ENCODE measurements at regions not wholly inside any gene's neighbourhood (a gene's known extent, or its start where the extent isn't known, plus 50 kb on each side); places are given as distances from the start of the nearest gene placed in this dataset.

DNA sequence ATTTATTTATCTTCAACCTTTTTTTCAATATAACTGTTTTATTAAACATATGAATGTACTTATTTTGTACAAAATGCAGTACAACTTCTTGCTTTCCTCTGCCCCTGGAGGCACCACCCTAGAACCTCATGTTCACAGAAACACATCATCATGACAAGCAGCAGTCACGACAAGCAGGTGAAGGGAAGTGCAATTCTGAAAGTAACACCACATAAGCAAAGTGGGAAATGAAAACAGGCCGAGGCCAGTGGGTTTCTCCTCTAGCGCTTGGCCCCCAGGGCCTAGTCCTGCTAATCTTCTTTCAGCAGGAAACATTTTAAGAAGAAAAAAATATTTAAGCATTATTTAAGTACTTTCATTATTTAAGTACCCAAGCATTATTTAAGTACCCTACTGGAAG, 598.1 kb downstream of the SH2D4B start:
- no peaks in the 10 kb centered on the region for H3K79me2 ChIP-seq (ENCODE audit: insufficient read depth, low read depth, low read length)
- ChIA-PET POLR2A (no interaction called here), CTCF (ENCODE audit: unreplicated experiment) (no interaction called here)
- H3K36me3 ChIP-seq (ENCODE audit: insufficient read depth, low read length), result no peaks in the 10 kb centered on the region
- no peak overlapping the region for H3K4me2 ChIP-seq (ENCODE audit: low read length)
- intact Hi-C loops (cut with micrococcal nuclease; ENCODE audit: unreplicated experiment), result no loop called here
- H3K4me1 ChIP-seq (ENCODE audit: insufficient read depth, low read length, poor library complexity, severe bottlenecking), result no peaks in the 10 kb centered on the region
- TF ChIP-seq, protein P1, sequence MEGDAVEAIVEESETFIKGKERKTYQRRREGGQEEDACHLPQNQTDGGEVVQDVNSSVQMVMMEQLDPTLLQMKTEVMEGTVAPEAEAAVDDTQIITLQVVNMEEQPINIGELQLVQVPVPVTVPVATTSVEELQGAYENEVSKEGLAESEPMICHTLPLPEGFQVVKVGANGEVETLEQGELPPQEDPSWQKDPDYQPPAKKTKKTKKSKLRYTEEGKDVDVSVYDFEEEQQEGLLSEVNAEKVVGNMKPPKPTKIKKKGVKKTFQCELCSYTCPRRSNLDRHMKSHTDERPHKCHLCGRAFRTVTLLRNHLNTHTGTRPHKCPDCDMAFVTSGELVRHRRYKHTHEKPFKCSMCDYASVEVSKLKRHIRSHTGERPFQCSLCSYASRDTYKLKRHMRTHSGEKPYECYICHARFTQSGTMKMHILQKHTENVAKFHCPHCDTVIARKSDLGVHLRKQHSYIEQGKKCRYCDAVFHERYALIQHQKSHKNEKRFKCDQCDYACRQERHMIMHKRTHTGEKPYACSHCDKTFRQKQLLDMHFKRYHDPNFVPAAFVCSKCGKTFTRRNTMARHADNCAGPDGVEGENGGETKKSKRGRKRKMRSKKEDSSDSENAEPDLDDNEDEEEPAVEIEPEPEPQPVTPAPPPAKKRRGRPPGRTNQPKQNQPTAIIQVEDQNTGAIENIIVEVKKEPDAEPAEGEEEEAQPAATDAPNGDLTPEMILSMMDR (conservative IDR thresholded peaks at IDR 0.05; ENCODE audit: low read length), result no peak
- no peak for TF ChIP-seq EZH2phosphoT487 (IDR thresholded peaks at IDR 0.05; ENCODE audit: borderline replicate concordance, low read depth, low read length)
- H2AFZ ChIP-seq (ENCODE audit: low read length), result no peak overlapping the region
- H3K27ac ChIP-seq (ENCODE audit: low read depth, low read length, poor library complexity, severe bottlenecking), result no peak overlapping the region
- no peaks in the 10 kb centered on the region for H3K9me2 ChIP-seq (ENCODE audit: insufficient read depth, low read length)
- H3K9me3 ChIP-seq (ENCODE audit: low read length), result no peaks in the 10 kb centered on the region
- no peak for DNase-seq (ENCODE audit: low spot score)
- BruUV-seq (replicated peaks), result no TSS peak
- no peaks in the 10 kb centered on the region for H4K20me1 ChIP-seq (ENCODE audit: insufficient read depth, low read length)
- no peak overlapping the region for H3K4me3 ChIP-seq (ENCODE audit: low read depth, low read length, poor library complexity, severe bottlenecking)

DNA sequence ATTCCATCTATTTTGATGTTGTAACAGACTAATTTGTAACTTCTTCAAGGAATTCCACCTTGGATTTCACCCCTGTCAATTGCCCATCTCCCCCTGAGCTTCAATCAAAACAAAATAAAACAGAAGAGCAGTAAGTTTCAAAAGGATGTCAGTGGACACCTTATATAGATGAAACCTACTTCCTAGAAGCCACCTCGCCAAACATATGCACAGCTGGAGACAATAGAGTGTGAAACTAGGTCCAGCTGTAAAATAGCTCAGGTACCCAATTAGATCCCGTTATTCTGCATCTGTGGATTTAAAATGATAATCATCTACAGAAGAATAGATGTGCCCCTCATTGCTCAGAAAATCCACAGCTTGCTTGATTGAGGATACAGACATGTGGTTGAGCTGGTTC, 598.6 kb downstream of the SH2D4B start:
- no peak for DNase-seq (ENCODE audit: low spot score)
- Histone ChIP-seq H3K4me1 (ENCODE audit: insufficient read depth, low read length, poor library complexity, severe bottlenecking) (no peaks in the 10 kb centered on the region), H3K4me3 (ENCODE audit: low read depth, low read length, poor library complexity, severe bottlenecking) (no peak overlapping the region), H3K79me2 (ENCODE audit: insufficient read depth, low read depth, low read length) (no peaks in the 10 kb centered on the region), H2AFZ (ENCODE audit: low read length) (no peak overlapping the region), H3K9me2 (ENCODE audit: insufficient read depth, low read length) (no peaks in the 10 kb centered on the region), H3K4me2 (ENCODE audit: low read length) (no peak overlapping the region), H4K20me1 (ENCODE audit: insufficient read depth, low read length) (no peaks in the 10 kb centered on the region), H3K36me3 (ENCODE audit: insufficient read depth, low read length) (no peaks in the 10 kb centered on the region), H3K27ac (ENCODE audit: low read depth, low read length, poor library complexity, severe bottlenecking) (no peak overlapping the region), H3K9me3 (ENCODE audit: low read length) (no peaks in the 10 kb centered on the region)
- CTCF ChIA-PET (ENCODE audit: unreplicated experiment), result no interaction called here
- BruUV-seq (replicated peaks), result no TSS peak
- POLR2A ChIA-PET, result no interaction called here
- TF ChIP-seq, protein P1 (conservative IDR thresholded peaks at IDR 0.05; ENCODE audit: low read length), result no peak
- TF ChIP-seq EZH2phosphoT487 (IDR thresholded peaks at IDR 0.05; ENCODE audit: borderline replicate concordance, low read depth, low read length), result no peak
- intact Hi-C loops (cut with micrococcal nuclease; ENCODE audit: unreplicated experiment), result no loop called here

DNA sequence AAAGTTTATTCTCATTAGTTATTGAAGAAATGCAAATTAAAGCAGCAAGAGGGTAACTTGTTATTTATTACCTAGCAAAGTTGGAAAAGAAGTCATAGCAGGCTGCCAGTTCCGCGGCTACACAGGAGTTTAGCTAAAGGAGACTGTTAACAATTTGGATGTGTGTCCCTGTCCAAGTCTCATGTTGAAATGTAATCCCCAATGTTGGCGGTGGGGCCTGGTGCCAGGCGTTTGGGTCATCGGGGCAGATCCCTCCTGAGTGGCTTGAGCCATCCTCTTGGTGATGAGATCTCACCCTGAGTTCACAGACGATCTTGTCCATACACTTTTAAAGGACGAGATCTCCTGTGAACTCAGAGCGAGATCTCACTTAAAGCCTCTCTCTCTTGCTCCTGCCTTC, 608.3 kb downstream of the SH2D4B start:
- no peaks in the 10 kb centered on the region for H3K36me3 ChIP-seq (ENCODE audit: insufficient read depth, low read length)
- H2AFZ ChIP-seq (ENCODE audit: low read length), result no peak overlapping the region
- H3K4me3 ChIP-seq (ENCODE audit: low read depth, low read length, poor library complexity, severe bottlenecking), result no peak overlapping the region
- intact Hi-C loops (cut with micrococcal nuclease; ENCODE audit: unreplicated experiment), result no loop called here
- TF ChIP-seq EZH2phosphoT487 (IDR thresholded peaks at IDR 0.05; ENCODE audit: borderline replicate concordance, low read depth, low read length), result no peak
- TF ChIP-seq, protein P1 (conservative IDR thresholded peaks at IDR 0.05; ENCODE audit: low read length), result no peak
- no peak overlapping the region for H3K27ac ChIP-seq (ENCODE audit: low read depth, low read length, poor library complexity, severe bottlenecking)
- H4K20me1 ChIP-seq (ENCODE audit: insufficient read depth, low read length), result no peaks in the 10 kb centered on the region
- DNase-seq (ENCODE audit: low spot score), result no peak
- no peaks in the 10 kb centered on the region for H3K9me2 ChIP-seq (ENCODE audit: insufficient read depth, low read length)
- BruUV-seq (replicated peaks), result no TSS peak
- no peaks in the 10 kb centered on the region for H3K79me2 ChIP-seq (ENCODE audit: insufficient read depth, low read depth, low read length)
- POLR2A ChIA-PET, result no interaction called here
- no peaks in the 10 kb centered on the region for H3K9me3 ChIP-seq (ENCODE audit: low read length)
- no peaks in the 10 kb centered on the region for H3K4me1 ChIP-seq (ENCODE audit: insufficient read depth, low read length, poor library complexity, severe bottlenecking)
- no peak overlapping the region for H3K4me2 ChIP-seq (ENCODE audit: low read length)
- CTCF ChIA-PET (ENCODE audit: unreplicated experiment), result no interaction called here

All from OCI-LY7 (cell line).